GM12873 (cell line): ENCODE measurements at regions not wholly inside any gene's neighbourhood (a gene's known extent, or its start where the extent isn't known, plus 50 kb on each side); places are given as distances from the start of the nearest gene placed in this dataset.

ENCODE experiments used
- CTCF ChIP-seq: IDR thresholded peaks from 2 replicates; pipeline ENCODE4 v1.5.1; 2012; ENCODE audit warnings: low read depth, mild to moderate bottlenecking, moderate library complexity, low read length, control low read depth; ENCODE audit not compliant: insufficient read depth; ENCODE audit errors: missing control alignments

- TF ChIP-seq CTCF = no peak
Observed at GRCh38 chr2:234374736-234375135, 122.1 kb downstream of the ARL4C start.

- TF ChIP-seq CTCF = no peak
Observed at GRCh38 chr2:234374150-234374508, 122.8 kb downstream of the ARL4C start.

- no peak for TF ChIP-seq CTCF
Observed at GRCh38 chr2:234373481-234374149, 123.3 kb downstream of the ARL4C start.

GRCh38 chr2:234373060-234373459 is 123.8 kb downstream of the ARL4C start:
- TF ChIP-seq CTCF = no peak

GRCh38 chr2:234372506-234372905 is 124.4 kb downstream of the ARL4C start:
- TF ChIP-seq CTCF = no peak

- no peak for TF ChIP-seq CTCF
Observed at GRCh38 chr2:234368861-234369261, 128.0 kb downstream of the ARL4C start.

- TF ChIP-seq CTCF = no peak
Observed at GRCh38 chr2:234366891-234367290, 130.0 kb downstream of the ARL4C start.
